ENCODE measurements at regions not wholly inside any gene's neighbourhood (a gene's known extent, or its start where the extent isn't known, plus 50 kb on each side); places are given as distances from the start of the nearest gene placed in this dataset.

DNA sequence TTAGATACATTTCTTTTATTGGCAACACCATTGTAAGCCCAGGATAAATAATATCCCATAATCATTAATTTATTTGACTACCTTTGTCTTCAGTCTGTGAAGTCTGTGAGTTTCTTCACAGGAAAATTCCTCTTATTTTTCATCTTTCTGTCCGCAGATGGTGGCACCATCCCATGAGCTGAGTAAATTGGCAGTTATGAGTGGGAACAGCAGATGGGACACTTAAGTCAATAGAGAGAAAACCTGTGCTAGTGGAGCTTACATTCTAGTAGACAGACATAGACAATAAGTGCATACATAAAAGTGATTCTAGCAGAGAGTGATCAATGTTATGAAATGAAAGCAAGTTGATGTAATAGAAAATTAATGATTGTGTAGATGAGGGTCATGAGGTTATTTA lies 638.2 kb upstream of the MIR17HG start:
- intact Hi-C loops (cut with micrococcal nuclease; ENCODE audit: unreplicated experiment), result no loop called here

DNA sequence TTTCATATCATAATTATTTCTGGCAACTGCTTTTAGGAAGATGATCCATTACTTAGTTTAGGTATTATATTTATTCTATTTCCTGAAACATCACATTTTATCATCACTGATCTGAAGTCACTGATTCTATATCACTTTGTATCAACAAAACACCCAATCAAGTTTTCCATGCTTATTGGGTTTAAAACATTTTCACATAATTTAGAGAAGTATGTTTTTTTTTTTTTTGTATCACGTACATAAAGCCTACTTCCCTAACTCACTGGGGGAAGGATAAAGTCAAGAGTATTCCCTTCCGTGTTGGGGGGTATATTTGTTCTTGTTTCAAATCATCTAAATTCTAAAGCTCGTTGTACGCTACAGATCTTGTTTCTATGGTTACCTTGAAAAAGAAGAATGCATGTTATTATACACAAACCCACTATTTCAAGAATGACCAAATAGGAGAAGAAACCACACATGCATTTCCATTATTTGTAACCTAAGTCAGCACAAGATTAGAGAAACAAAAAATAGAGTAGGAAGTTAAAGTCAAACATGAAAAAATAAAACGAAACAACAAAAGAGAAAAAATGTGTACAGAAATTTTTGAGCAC lies 637.2 kb upstream of the MIR17HG start:
- Histone ChIP-seq H3K36me3 (ENCODE audit: insufficient read depth, low read length, poor library complexity, severe bottlenecking) (no peaks in the 10 kb centered on the region), H3K4me3 (ENCODE audit: low read depth, low read length, poor library complexity, severe bottlenecking) (no peak overlapping the region), H3K4me1 (ENCODE audit: insufficient read depth, low read length, poor library complexity, severe bottlenecking) (no peaks in the 10 kb centered on the region), H3K27ac (ENCODE audit: low read depth, low read length, poor library complexity, severe bottlenecking) (no peak overlapping the region), H3K9me3 (ENCODE audit: low read depth, low read length, poor library complexity, severe bottlenecking) (no peaks in the 10 kb centered on the region), H3K27me3 (replicated peaks; ENCODE audit: insufficient read depth, low read depth, low read length, poor library complexity) (no peaks in the 10 kb centered on the region)
- DNase-seq (ENCODE audit: low spot score), result no peak
- TF ChIP-seq, protein P1, sequence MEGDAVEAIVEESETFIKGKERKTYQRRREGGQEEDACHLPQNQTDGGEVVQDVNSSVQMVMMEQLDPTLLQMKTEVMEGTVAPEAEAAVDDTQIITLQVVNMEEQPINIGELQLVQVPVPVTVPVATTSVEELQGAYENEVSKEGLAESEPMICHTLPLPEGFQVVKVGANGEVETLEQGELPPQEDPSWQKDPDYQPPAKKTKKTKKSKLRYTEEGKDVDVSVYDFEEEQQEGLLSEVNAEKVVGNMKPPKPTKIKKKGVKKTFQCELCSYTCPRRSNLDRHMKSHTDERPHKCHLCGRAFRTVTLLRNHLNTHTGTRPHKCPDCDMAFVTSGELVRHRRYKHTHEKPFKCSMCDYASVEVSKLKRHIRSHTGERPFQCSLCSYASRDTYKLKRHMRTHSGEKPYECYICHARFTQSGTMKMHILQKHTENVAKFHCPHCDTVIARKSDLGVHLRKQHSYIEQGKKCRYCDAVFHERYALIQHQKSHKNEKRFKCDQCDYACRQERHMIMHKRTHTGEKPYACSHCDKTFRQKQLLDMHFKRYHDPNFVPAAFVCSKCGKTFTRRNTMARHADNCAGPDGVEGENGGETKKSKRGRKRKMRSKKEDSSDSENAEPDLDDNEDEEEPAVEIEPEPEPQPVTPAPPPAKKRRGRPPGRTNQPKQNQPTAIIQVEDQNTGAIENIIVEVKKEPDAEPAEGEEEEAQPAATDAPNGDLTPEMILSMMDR (conservative IDR thresholded peaks at IDR 0.05; ENCODE audit: low read depth, low read length), result no peak
- no peak for TF ChIP-seq EZH2 (IDR thresholded peaks at IDR 0.05; ENCODE audit: borderline replicate concordance, low read depth, low read length, poor library complexity, severe bottlenecking)
- no TSS peak for BruUV-seq (replicated peaks)
- ChIA-PET CTCF (no interaction called here), POLR2A (ENCODE audit: low non-redundant PET) (no interaction called here)
- intact Hi-C loops (cut with micrococcal nuclease; ENCODE audit: unreplicated experiment), result no loop called here

More for the DNA sequence above, 638.2 kb upstream of the MIR17HG start:
- no peaks in the 10 kb centered on the region for H3K27me3 ChIP-seq (replicated peaks; ENCODE audit: insufficient read depth, low read depth, low read length, poor library complexity)
- DNase-seq (ENCODE audit: low spot score), result no peak
- H3K36me3 ChIP-seq (ENCODE audit: insufficient read depth, low read length, poor library complexity, severe bottlenecking), result no peaks in the 10 kb centered on the region
- BruUV-seq (replicated peaks), result no TSS peak
- TF ChIP-seq, protein P1 (conservative IDR thresholded peaks at IDR 0.05; ENCODE audit: low read depth, low read length), result no peak
- TF ChIP-seq EZH2 (IDR thresholded peaks at IDR 0.05; ENCODE audit: borderline replicate concordance, low read depth, low read length, poor library complexity, severe bottlenecking), result no peak
- POLR2A ChIA-PET (ENCODE audit: low non-redundant PET), result no interaction called here
- CTCF ChIA-PET, result no interaction called here
- no peak overlapping the region for H3K27ac ChIP-seq (ENCODE audit: low read depth, low read length, poor library complexity, severe bottlenecking)
- no peaks in the 10 kb centered on the region for H3K4me1 ChIP-seq (ENCODE audit: insufficient read depth, low read length, poor library complexity, severe bottlenecking)
- H3K4me3 ChIP-seq (ENCODE audit: low read depth, low read length, poor library complexity, severe bottlenecking), result no peak overlapping the region
- H3K9me3 ChIP-seq (ENCODE audit: low read depth, low read length, poor library complexity, severe bottlenecking), result no peaks in the 10 kb centered on the region

DNA sequence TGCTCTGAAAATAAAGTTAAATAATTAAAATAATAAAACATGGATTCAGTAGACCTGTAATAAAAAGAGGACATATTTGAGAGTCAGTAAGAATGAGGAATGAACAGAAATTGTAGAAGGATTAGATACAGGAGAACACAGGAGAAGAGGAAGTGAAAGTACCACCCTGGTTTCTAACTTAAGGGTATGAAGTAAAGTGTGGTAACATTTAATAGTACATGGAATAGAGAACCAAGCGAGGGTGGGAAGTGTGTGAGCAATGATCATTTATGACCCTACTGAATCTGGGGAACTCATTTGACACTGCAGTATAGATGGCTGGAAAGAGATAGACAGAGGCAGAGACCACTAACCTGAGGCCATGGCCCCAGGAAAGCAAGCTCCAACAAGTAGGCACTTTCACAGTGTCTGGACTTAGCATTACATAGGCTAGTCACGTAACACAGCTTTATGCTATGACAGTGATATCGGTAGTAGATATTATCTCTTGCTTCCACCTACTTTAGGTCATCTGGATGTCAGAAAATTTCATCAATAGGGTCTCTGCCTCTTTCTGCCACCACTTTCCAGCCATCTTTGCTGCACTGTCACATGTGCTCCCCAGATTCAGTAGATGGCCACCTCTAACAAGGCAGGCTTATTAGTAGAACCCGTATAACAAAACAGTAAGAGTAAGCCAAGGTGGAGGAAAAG lies 633.9 kb upstream of the MIR17HG start:
- ChIA-PET CTCF (no interaction called here), POLR2A (ENCODE audit: low non-redundant PET) (no interaction called here)
- no TSS peak for BruUV-seq (replicated peaks)
- no peaks in the 10 kb centered on the region for H3K4me1 ChIP-seq (ENCODE audit: insufficient read depth, low read length, poor library complexity, severe bottlenecking)
- no peaks in the 10 kb centered on the region for H3K36me3 ChIP-seq (ENCODE audit: insufficient read depth, low read length, poor library complexity, severe bottlenecking)
- H3K27me3 ChIP-seq (replicated peaks; ENCODE audit: insufficient read depth, low read depth, low read length, poor library complexity), result no peaks in the 10 kb centered on the region
- H3K27ac ChIP-seq (ENCODE audit: low read depth, low read length, poor library complexity, severe bottlenecking), result no peak overlapping the region
- DNase-seq (ENCODE audit: low spot score), result no peak
- TF ChIP-seq, protein P1 (conservative IDR thresholded peaks at IDR 0.05; ENCODE audit: low read depth, low read length), result no peak
- TF ChIP-seq EZH2 (IDR thresholded peaks at IDR 0.05; ENCODE audit: borderline replicate concordance, low read depth, low read length, poor library complexity, severe bottlenecking), result no peak
- intact Hi-C loops (cut with micrococcal nuclease; ENCODE audit: unreplicated experiment), result no loop called here
- H3K4me3 ChIP-seq (ENCODE audit: low read depth, low read length, poor library complexity, severe bottlenecking), result no peak overlapping the region
- H3K9me3 ChIP-seq (ENCODE audit: low read depth, low read length, poor library complexity, severe bottlenecking), result no peaks in the 10 kb centered on the region

Data from A673 (cell line).